ENCODE measurements at regions not wholly inside any gene's neighbourhood (a gene's known extent, or its start where the extent isn't known, plus 50 kb on each side); places are given as distances from the start of the nearest gene placed in this dataset.

DNA sequence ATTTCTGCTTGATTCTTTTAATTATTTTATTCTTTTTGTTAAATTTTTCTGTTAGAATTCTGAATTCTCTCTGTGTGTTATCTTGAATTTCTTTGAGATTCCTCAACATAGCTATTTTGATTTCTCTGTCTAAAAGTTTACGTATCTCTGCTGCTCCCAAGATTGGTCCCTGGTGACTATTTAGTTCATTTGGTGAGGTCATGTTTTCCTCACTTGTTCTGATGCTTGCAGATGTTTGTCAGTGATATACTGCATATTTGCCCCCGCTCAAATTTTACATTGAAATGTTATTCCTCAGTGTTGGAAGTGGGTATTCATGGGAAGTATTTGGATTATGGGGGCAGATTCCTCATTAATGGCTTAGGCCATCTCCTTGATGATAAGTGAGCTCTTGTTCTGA, 105.3 kb downstream of the PRDM9 start:
- TF ChIP-seq CTCF (conservative IDR thresholded peaks at IDR 0.05) (no peak), EZH2 (IDR thresholded peaks at IDR 0.05; ENCODE audit: low read depth) (no peak)

All from PC-9 (cell line).